ENCODE measurements at regions not wholly inside any gene's neighbourhood (a gene's known extent, or its start where the extent isn't known, plus 50 kb on each side); places are given as distances from the start of the nearest gene placed in this dataset.

DNA sequence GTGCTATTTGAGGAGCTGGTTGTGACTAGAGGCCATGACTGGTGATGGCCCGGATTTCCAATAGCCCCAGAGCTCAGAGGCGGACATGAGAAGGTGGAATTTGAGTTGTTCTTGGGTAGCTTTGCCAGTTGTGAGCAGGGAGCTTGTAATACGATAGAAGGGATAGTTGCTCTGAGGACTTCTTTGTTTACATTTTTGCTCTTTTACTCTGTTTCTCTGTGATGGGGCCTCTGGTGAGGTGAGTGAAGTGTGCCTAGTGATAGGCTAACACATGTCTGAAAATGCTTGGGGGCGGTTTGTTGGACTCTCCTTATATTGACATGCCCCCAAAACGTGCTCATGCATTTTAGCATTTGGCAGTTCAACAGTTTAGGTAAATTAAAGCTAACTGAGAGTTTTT is 365.1 kb downstream of the DDX10 start:
- POLR2A ChIA-PET (ENCODE audit: partially characterized antibody) = no interaction called here

More for the DNA sequence above, 365.1 kb downstream of the DDX10 start:
- Histone ChIP-seq H2AK5ac (ENCODE audit: low read depth, low read length) (no peak overlapping the region), H2BK5ac (ENCODE audit: low read depth, low read length) (no peak overlapping the region), H4K8ac (ENCODE audit: extremely low read depth, insufficient read depth, low read length) (no peak overlapping the region), H3K4me2 (ENCODE audit: insufficient read depth in 1 of 2, low read depth in 2 of 2, low read length in 2 of 2) (no peak overlapping the region), H3K4me3 (ENCODE audit: extremely low read depth in 1 of 4, insufficient read depth in 2 of 4, low read depth in 3 of 4, low read length in 4 of 4) (no peak overlapping the region), H3K4ac (replicated peaks; ENCODE audit: insufficient read length, low read depth, low read length) (no peak overlapping the region), H3K4me1 (replicated peaks in 1 of 4; ENCODE audit: control insufficient read depth in 3 of 4, insufficient read depth in 4 of 4, low read length in 3 of 4) (no peaks in the 10 kb centered on the region), H2BK20ac (ENCODE audit: low read length) (no peak overlapping the region), H2BK120ac (replicated peaks; ENCODE audit: low read depth, low read length) (no peak overlapping the region), H3K79me1 (ENCODE audit: low read depth, low read length) (no peaks in the 10 kb centered on the region), H3K27me3 (replicated peaks in 1 of 4; ENCODE audit: control insufficient read depth in 3 of 4, extremely low read depth in 1 of 4, insufficient read depth in 3 of 4, low read length in 3 of 4) (no peaks in the 10 kb centered on the region), H3K14ac (ENCODE audit: insufficient read length) (no peak overlapping the region), H3K56ac (replicated peaks; ENCODE audit: insufficient read length, low read depth, low read length) (no peak overlapping the region), H3K9me3 (ENCODE audit: insufficient read depth in 2 of 2, low read depth in 1 of 2, low read length in 1 of 2) (no peaks in the 10 kb centered on the region; a peak in 1 of 4 replicates), H3K18ac (ENCODE audit: extremely low read depth, low read length) (no peak overlapping the region), H3K79me2 (ENCODE audit: control insufficient read depth in 1 of 2, insufficient read depth in 2 of 2, low read length in 2 of 2) (no peaks in the 10 kb centered on the region), H2BK12ac (ENCODE audit: low read depth, low read length) (no peak overlapping the region), H4K5ac (ENCODE audit: insufficient read length, low read depth, low read length) (no peak overlapping the region), H2AFZ (ENCODE audit: low read length) (no peak overlapping the region), H3K23ac (ENCODE audit: insufficient read length) (no peak overlapping the region), H4K20me1 (replicated peaks in 1 of 2; ENCODE audit: control insufficient read depth in 1 of 2, insufficient read depth in 2 of 2, low read length in 2 of 2) (no peaks in the 10 kb centered on the region), H3K9ac (replicated peaks in 1 of 4; ENCODE audit: extremely low read depth in 1 of 4, low read depth in 3 of 4, low read length in 3 of 4) (no peak overlapping the region), H3K23me2 (ENCODE audit: low read depth, low read length) (no peaks in the 10 kb centered on the region), H3K27ac (ENCODE audit: low read depth, low read length) (no peak overlapping the region), H3K36me3 (ENCODE audit: control insufficient read depth in 2 of 4, insufficient read depth in 4 of 4, low read length in 3 of 4) (no peaks in the 10 kb centered on the region), H2BK15ac (ENCODE audit: low read length) (no peak overlapping the region), H4K91ac (replicated peaks; ENCODE audit: insufficient read length, low read length) (no peak overlapping the region)
- no peak for FAIRE-seq
- WGBS, 2 experiments (ENCODE audit: extremely low coverage in 1 of 2, insufficient coverage in 1 of 2, insufficient read length in 1 of 2, insufficient replicate concordance in 2 of 2, low coverage in 1 of 2, low lambda C conversion rate in 2 of 2, missing lambda C conversion rate in 1 of 2) = 65% methylated on average over 5 of the region's 5 CpGs; no CpG with 5 or more reads in 1 of the 2 experiments
- no peak for TF ChIP-seq RBBP5 (IDR thresholded peaks at IDR 0.05; ENCODE audit: borderline replicate concordance, low read depth, low read length)
- no peak for TF ChIP-seq EP300 (IDR thresholded peaks at IDR 0.05; ENCODE audit: borderline replicate concordance in 1 of 2, low read depth in 2 of 2, low read length in 2 of 2)
- TF ChIP-seq TAF1 (IDR thresholded peaks at IDR 0.05; ENCODE audit: low read depth, low read length) = no peak
- no peak for TF ChIP-seq SIN3A (conservative IDR thresholded peaks at IDR 0.05 in 1 of 2, IDR thresholded peaks at IDR 0.05 in 1 of 2; ENCODE audit: low read depth in 1 of 2, low read length in 2 of 2)
- TF ChIP-seq SP4 (IDR thresholded peaks at IDR 0.05; ENCODE audit: low read length) = no peak
- TF ChIP-seq GABPA (IDR thresholded peaks at IDR 0.05; ENCODE audit: borderline replicate concordance, insufficient read depth, low read length) = no peak
- TF ChIP-seq HDAC2 (IDR thresholded peaks at IDR 0.05; ENCODE audit: borderline replicate concordance in 1 of 2, low read depth in 2 of 2, low read length in 2 of 2) = no peak
- no peak for TF ChIP-seq CBX8 (IDR thresholded peaks at IDR 0.05; ENCODE audit: borderline replicate concordance, low read depth, low read length)
- TF ChIP-seq RAD21 (IDR thresholded peaks at IDR 0.05 in 1 of 2, conservative IDR thresholded peaks at IDR 0.05 in 1 of 2; ENCODE audit: low read depth in 2 of 2, low read length in 2 of 2) = no peak
- no peak for TF ChIP-seq CREB1 (IDR thresholded peaks at IDR 0.05)
- CTCF ChIA-PET (ENCODE audit: partially characterized antibody) = interaction anchor here (1.2 kb wide), 1 partner anchor 10 kb away, joined by 3 read pairs; no protein-coding TSS in a partner anchor
- DNase-seq (ENCODE audit: low read depth in 1 of 2, low spot score in 2 of 2) = no peak
